ENCODE measurements at regions not wholly inside any gene's neighbourhood (a gene's known extent, or its start where the extent isn't known, plus 50 kb on each side); places are given as distances from the start of the nearest gene placed in this dataset.
"Not testable (repeated sequence)": the region's sequence is repeated elsewhere in the genome, so short reads cannot be mapped to it uniquely, and the experiment has no call there.

DNA sequence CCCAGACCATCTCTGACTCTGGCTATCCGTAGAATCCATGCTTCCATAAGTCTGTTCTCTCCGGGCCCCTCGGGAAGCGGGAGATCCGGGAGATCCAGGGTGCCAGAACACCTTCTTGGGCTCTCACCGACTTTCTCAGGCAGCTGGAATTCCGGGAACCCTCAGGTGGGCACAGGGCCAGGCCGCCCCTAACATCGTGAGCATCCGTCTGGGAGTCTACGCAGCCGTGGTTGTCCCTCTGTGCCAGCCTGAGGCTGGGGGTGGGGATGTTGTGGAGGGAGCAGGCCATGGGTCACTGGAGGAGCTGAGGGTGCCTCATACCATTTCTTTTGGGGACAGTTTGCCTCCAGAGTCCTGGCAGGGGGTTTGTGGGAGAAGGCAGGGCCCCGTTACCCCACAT lies 92.3 kb upstream of the COL5A1 start:
- H3K36me3 Mint-ChIP-seq (ENCODE audit: low read depth), result no peaks in the 10 kb centered on the region
- TF ChIP-seq, protein P1, sequence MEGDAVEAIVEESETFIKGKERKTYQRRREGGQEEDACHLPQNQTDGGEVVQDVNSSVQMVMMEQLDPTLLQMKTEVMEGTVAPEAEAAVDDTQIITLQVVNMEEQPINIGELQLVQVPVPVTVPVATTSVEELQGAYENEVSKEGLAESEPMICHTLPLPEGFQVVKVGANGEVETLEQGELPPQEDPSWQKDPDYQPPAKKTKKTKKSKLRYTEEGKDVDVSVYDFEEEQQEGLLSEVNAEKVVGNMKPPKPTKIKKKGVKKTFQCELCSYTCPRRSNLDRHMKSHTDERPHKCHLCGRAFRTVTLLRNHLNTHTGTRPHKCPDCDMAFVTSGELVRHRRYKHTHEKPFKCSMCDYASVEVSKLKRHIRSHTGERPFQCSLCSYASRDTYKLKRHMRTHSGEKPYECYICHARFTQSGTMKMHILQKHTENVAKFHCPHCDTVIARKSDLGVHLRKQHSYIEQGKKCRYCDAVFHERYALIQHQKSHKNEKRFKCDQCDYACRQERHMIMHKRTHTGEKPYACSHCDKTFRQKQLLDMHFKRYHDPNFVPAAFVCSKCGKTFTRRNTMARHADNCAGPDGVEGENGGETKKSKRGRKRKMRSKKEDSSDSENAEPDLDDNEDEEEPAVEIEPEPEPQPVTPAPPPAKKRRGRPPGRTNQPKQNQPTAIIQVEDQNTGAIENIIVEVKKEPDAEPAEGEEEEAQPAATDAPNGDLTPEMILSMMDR (conservative IDR thresholded peaks at IDR 0.05), result no peak
- WGBS, 2 experiments (ENCODE audit: insufficient coverage in 1 of 2, insufficient read length in 1 of 2), result 86 to 100% methylated on average over 3 to 13 of the region's 13 CpGs
- Histone ChIP-seq H3K27ac (ENCODE audit: low read depth, low read length) (no peak overlapping the region), H3K4me3 (ENCODE audit: low read length) (no peak overlapping the region), H3K4me1 (ENCODE audit: control insufficient read depth, insufficient read depth, low read length) (peaks cover 4% of the 10 kb centered on the region), H3K36me3 (ENCODE audit: control insufficient read depth, insufficient read depth, low read length) (no peaks in the 10 kb centered on the region), H3K9me3 (ENCODE audit: control insufficient read depth, low read length) (no peaks in the 10 kb centered on the region), H3K27me3 (ENCODE audit: control insufficient read depth, insufficient read depth, low read length, poor library complexity, severe bottlenecking) (no peaks in the 10 kb centered on the region), H3K9ac (ENCODE audit: extremely low read depth, low read length, poor library complexity, severe bottlenecking) (no peak overlapping the region)
- no peak overlapping the region for H3K27ac Mint-ChIP-seq
- no peak for DNase-seq
- H3K9me3 Mint-ChIP-seq, result peaks cover 7% of the 10 kb centered on the region
- H3K4me3 Mint-ChIP-seq, result no peak overlapping the region
- peaks cover 13% of the 10 kb centered on the region for H3K4me1 Mint-ChIP-seq
- peaks cover 1% of the 10 kb centered on the region for H3K27me3 Mint-ChIP-seq (ENCODE audit: insufficient read depth)

DNA sequence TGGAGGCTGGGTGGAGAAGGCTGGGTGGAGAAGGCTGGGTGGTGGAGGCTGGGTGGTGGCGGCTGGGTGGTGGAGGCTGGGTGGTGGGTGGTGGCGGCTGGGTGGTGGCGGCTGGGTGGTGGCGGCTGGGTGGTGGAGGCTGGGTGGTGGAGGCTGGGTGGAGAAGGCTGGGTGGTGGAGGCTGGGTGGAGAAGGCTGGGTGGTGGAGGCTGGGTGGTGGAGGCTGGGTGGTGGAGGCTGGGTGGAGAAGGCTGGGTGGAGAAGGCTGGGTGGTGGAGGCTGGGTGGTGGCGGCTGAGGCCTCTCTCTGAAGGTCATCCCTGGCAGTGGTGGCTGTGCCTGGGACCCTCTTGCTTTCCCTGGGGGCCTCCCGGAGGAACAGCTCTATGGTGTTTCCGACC lies 91.5 kb upstream of the COL5A1 start:
- not testable (repeated sequence) for H3K36me3 ChIP-seq (ENCODE audit: control insufficient read depth, insufficient read depth, low read length); H3K27me3 Mint-ChIP-seq (ENCODE audit: insufficient read depth); H3K4me3 Mint-ChIP-seq; H3K9ac ChIP-seq (ENCODE audit: extremely low read depth, low read length, poor library complexity, severe bottlenecking); H3K4me1 Mint-ChIP-seq; DNase-seq; H3K4me3 ChIP-seq (ENCODE audit: low read length); H3K27ac Mint-ChIP-seq; H3K36me3 Mint-ChIP-seq (ENCODE audit: low read depth); H3K27ac ChIP-seq (ENCODE audit: low read depth, low read length); H3K27me3 ChIP-seq (ENCODE audit: control insufficient read depth, insufficient read depth, low read length, poor library complexity, severe bottlenecking); H3K9me3 ChIP-seq (ENCODE audit: control insufficient read depth, low read length); H3K4me1 ChIP-seq (ENCODE audit: control insufficient read depth, insufficient read depth, low read length); H3K9me3 Mint-ChIP-seq
- 91% methylated on average over 4 of the region's 7 CpGs; no CpG with 5 or more reads in 1 of the 2 experiments for WGBS, 2 experiments (ENCODE audit: insufficient coverage in 1 of 2, insufficient read length in 1 of 2)

DNA sequence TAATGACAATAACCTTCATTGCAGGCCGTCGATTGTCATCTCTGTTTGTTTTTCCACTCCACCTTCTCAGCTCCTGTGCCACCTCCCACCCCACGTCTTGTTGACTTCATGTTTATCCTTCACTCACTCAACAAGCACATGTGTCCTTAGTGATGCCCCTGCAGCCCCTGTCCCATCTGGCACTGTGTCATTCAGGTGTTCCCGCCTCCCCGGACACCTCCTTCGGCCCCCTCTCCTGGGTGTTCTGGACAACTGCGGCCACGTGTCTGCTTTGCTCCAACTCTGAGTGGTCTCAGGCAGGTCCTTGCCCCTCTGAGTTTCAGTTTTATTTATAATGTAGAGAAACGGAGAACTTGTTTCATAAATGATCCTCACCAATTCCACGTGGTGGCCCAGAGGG lies 91.0 kb upstream of the COL5A1 start:
- Histone ChIP-seq H3K4me3 (ENCODE audit: low read length) (no peak overlapping the region), H3K27me3 (ENCODE audit: control insufficient read depth, insufficient read depth, low read length, poor library complexity, severe bottlenecking) (no peaks in the 10 kb centered on the region), H3K4me1 (ENCODE audit: control insufficient read depth, insufficient read depth, low read length) (no peaks in the 10 kb centered on the region), H3K36me3 (ENCODE audit: control insufficient read depth, insufficient read depth, low read length) (no peaks in the 10 kb centered on the region), H3K9me3 (ENCODE audit: control insufficient read depth, low read length) (no peaks in the 10 kb centered on the region), H3K9ac (ENCODE audit: extremely low read depth, low read length, poor library complexity, severe bottlenecking) (no peak overlapping the region), H3K27ac (ENCODE audit: low read depth, low read length) (no peak overlapping the region)
- no peak overlapping the region for H3K4me3 Mint-ChIP-seq
- TF ChIP-seq, protein P1 (conservative IDR thresholded peaks at IDR 0.05), result peak; percentile 47
- no peaks in the 10 kb centered on the region for H3K27me3 Mint-ChIP-seq (ENCODE audit: insufficient read depth)
- H3K4me1 Mint-ChIP-seq, result peaks cover 8% of the 10 kb centered on the region
- H3K9me3 Mint-ChIP-seq, result peaks cover 7% of the 10 kb centered on the region
- H3K27ac Mint-ChIP-seq, result no peak overlapping the region
- H3K36me3 Mint-ChIP-seq (ENCODE audit: low read depth), result no peaks in the 10 kb centered on the region
- 90 to 96% methylated on average over 5 to 10 of the region's 10 CpGs for WGBS, 2 experiments (ENCODE audit: insufficient coverage in 1 of 2, insufficient read length in 1 of 2)
- peak; percentile 65 for DNase-seq

DNA sequence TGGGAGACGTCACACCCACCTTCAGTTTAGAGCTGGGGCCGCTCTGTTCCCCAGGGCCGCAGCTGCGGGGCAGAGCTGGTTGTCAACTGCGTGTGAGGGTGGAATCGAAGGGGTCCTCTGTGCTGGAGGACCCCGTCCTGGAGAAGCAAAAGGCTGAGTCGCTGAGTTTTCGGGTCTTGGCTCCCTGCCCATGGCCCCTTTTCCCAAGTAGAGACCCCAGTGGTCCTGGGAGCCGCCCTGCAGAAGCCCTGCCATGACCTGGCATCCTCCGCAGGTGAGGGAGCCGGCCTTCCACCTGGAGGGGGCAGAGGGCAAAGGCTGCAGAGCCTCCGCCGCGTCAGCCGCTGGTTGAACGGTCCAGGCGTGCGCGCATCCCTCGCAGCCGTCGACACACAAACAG lies 90.4 kb upstream of the COL5A1 start:
- no peaks in the 10 kb centered on the region for H3K36me3 Mint-ChIP-seq (ENCODE audit: low read depth)
- TF ChIP-seq, protein P1 (conservative IDR thresholded peaks at IDR 0.05), result no peak
- peaks cover 7% of the 10 kb centered on the region for H3K9me3 Mint-ChIP-seq
- Histone ChIP-seq H3K4me3 (ENCODE audit: low read length) (no peak overlapping the region), H3K27ac (ENCODE audit: low read depth, low read length) (no peak overlapping the region), H3K4me1 (ENCODE audit: control insufficient read depth, insufficient read depth, low read length) (no peaks in the 10 kb centered on the region), H3K27me3 (ENCODE audit: control insufficient read depth, insufficient read depth, low read length, poor library complexity, severe bottlenecking) (no peaks in the 10 kb centered on the region), H3K9me3 (ENCODE audit: control insufficient read depth, low read length) (no peaks in the 10 kb centered on the region), H3K9ac (ENCODE audit: extremely low read depth, low read length, poor library complexity, severe bottlenecking) (no peak overlapping the region), H3K36me3 (ENCODE audit: control insufficient read depth, insufficient read depth, low read length) (no peaks in the 10 kb centered on the region)
- no peak overlapping the region for H3K4me3 Mint-ChIP-seq
- H3K27ac Mint-ChIP-seq, result no peak overlapping the region
- peaks cover 3% of the 10 kb centered on the region for H3K4me1 Mint-ChIP-seq
- no peaks in the 10 kb centered on the region for H3K27me3 Mint-ChIP-seq (ENCODE audit: insufficient read depth)
- no peak for DNase-seq
- WGBS, 2 experiments (ENCODE audit: insufficient coverage in 1 of 2, insufficient read length in 1 of 2), result 96% methylated on average over 20 to 23 of the region's 23 CpGs

Data from endodermal cell (in vitro differentiated cells).